BJ (cell line): ENCODE measurements at regions not wholly inside any gene's neighbourhood (a gene's known extent, or its start where the extent isn't known, plus 50 kb on each side); places are given as distances from the start of the nearest gene placed in this dataset.

Experiments used
- CTCF ChIA-PET: fragments of 350-600 bp; formaldehyde crosslinking; extraction: SDS; loops from one replicate; lab custom pipeline; 2021; ENCODE audit warnings: antibody characterized with exemption, inconsistent platforms; lab: Yijun Ruan, JAX
- POLR2A ChIA-PET: fragments of 300-600 bp; sonication (Branson Sonifier 250); formaldehyde crosslinking; extraction: SDS; loops from one replicate; lab custom pipeline; 2021; ENCODE audit warnings: antibody characterized with exemption; lab: Charles Lee
- DNase-seq: peaks from one replicate; pipeline ENCODE4 v3.0.0-alpha.2; 2011; ENCODE audit warnings: low read depth
- H3K27me3 ChIP-seq: 2 replicates; pipeline ENCODE4 v1.6.0; 2011; ENCODE audit warnings: low read length; ENCODE audit not compliant: control insufficient read depth, insufficient read depth
- H3K36me3 ChIP-seq: 2 replicates; pipeline ENCODE4 v1.5.1; 2011; ENCODE audit warnings: low read length; ENCODE audit not compliant: control insufficient read depth, insufficient read depth
- H3K4me3 ChIP-seq: 2 replicates; pipeline ENCODE4 v1.5.1; 2011; ENCODE audit warnings: low read depth, mild to moderate bottlenecking, control low read depth, low read length
- TF ChIP-seq, protein P1 (sequence below): IDR thresholded peaks from 2 replicates; pipeline ENCODE4 v1.5.1; 2011; ENCODE audit warnings: low read depth, mild to moderate bottlenecking, control low read depth, inconsistent platforms, low read length, moderate library complexity; ENCODE audit not compliant: insufficient read depth

DNA sequence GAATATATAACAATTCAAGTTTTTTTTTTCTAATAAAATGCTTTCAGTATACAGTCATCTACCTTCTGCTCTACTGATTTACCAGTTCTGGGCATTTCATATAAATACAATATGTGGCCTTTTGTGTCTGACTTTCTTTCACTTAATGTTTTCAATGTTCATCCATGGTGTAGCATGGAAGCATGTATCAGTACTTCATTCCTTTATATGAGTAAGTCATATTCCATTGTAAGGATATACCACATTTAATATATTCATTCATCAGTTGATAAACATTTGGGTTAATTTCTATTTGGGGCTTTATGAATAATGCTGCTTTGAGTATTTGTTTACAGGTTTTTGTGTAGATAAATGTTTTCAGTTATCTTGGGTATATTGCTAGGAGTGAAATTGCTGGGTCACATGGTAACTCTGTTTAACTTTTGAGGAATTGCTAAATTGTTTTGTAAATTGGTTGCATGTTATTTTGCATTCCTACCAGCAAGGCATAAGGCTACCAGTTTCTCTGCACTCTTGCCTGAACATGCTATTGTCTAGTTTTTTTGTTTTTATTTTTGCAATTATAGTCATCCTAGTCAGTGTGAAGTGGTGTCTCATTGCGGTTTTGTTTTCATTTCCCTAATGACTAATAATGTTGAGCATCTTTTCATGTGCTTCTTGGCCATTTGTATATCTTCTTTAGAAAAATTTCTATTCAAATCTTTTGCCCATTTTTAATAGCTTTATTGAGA lies 206.1 kb downstream of the TM2D1 start:
- ChIA-PET CTCF (interaction anchor here (0.6 kb wide), 1 partner anchor 23 kb away, joined by 3 read pairs; no protein-coding TSS in a partner anchor), POLR2A (no interaction called here)
- TF ChIP-seq, protein P1, sequence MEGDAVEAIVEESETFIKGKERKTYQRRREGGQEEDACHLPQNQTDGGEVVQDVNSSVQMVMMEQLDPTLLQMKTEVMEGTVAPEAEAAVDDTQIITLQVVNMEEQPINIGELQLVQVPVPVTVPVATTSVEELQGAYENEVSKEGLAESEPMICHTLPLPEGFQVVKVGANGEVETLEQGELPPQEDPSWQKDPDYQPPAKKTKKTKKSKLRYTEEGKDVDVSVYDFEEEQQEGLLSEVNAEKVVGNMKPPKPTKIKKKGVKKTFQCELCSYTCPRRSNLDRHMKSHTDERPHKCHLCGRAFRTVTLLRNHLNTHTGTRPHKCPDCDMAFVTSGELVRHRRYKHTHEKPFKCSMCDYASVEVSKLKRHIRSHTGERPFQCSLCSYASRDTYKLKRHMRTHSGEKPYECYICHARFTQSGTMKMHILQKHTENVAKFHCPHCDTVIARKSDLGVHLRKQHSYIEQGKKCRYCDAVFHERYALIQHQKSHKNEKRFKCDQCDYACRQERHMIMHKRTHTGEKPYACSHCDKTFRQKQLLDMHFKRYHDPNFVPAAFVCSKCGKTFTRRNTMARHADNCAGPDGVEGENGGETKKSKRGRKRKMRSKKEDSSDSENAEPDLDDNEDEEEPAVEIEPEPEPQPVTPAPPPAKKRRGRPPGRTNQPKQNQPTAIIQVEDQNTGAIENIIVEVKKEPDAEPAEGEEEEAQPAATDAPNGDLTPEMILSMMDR = no peak
- H3K36me3 ChIP-seq = no peaks in the 10 kb centered on the region
- H3K4me3 ChIP-seq = no peak overlapping the region
- no peak for DNase-seq
- no peaks in the 10 kb centered on the region; the same call in 1 of the 2 replicates for H3K27me3 ChIP-seq

DNA sequence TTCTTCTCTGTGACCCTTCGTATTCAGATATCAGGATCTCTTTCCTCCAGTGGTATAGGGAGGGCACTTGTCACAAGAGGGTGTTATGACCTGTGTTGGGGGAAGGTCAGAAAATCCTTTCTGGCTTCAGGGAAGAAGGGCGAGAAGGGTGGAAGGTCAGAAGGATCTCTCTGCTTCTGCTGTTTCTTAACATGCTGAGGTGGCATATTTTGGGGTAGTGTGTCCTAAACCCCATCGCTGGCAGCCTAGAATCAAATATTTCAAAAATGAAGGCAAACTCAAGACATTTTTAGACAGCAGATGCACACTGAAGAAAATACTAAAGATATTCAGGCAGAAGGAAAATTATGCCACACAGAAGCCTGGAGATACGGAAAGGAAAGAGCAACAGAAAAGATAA lies 207.6 kb downstream of the TM2D1 start:
- H3K36me3 ChIP-seq = no peaks in the 10 kb centered on the region

DNA sequence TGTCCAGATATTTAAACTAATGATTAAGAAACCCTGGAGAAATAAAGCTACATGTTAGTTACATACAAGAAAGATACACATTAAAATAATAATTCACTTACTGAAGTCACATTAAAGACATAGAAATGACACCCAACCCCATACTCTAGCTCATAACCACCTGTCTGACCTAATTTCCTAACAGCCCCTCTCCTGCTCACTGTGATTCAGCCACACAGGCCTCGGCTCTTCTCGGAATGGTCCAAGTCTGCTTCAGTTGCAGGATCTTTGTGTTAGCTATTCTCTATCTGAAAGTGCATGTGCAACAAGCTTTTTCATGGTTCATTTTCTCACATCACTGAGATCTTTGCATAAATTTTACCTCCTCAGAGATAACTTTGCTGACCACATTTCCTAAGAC lies 209.8 kb downstream of the TM2D1 start:
- Histone ChIP-seq H3K4me3 (no peak overlapping the region), H3K36me3 (no peaks in the 10 kb centered on the region), H3K27me3 (peaks cover 2% of the 10 kb centered on the region; the same call in 1 of the 2 replicates)
- POLR2A ChIA-PET = no interaction called here
- TF ChIP-seq, protein P1 = no peak
- CTCF ChIA-PET = interaction anchor here (1.1 to 1.5 kb wide), 2 partner anchors 33 to 536 kb away, joined by 3 read pairs; no protein-coding TSS in a partner anchor
- no peak for DNase-seq

More for the DNA sequence above, 207.6 kb downstream of the TM2D1 start:
- Histone ChIP-seq H3K4me3 (no peak overlapping the region), H3K27me3 (no peaks in the 10 kb centered on the region; the same call in none of the 2 replicates)
- TF ChIP-seq, protein P1 = no peak
- POLR2A ChIA-PET = no interaction called here
- CTCF ChIA-PET = no interaction called here
- no peak for DNase-seq
